K562 (cell line): ENCODE measurements at regions not wholly inside any gene's neighbourhood (a gene's known extent, or its start where the extent isn't known, plus 50 kb on each side); places are given as distances from the start of the nearest gene placed in this dataset.

ENCODE experiments used
- CBX2 ChIP-seq: fragments of 200-600 bp; sonication (generic); IDR thresholded peaks from one replicate; pipeline ENCODE4 v1.6.1; 2012; ENCODE audit warnings: mild to moderate bottlenecking, low read length, inconsistent platforms; ENCODE audit not compliant: insufficient read depth, poor library complexity, severe bottlenecking
- CEBPB ChIP-seq: fragments of 450-650 bp; IDR thresholded peaks from 2 replicates; pipeline ENCODE4 v1.6.1; 2016; ENCODE audit warnings: missing genetic modification characterization, missing compliant biosample characterization
- EHMT2 ChIP-seq: fragments of 450-650 bp; IDR thresholded peaks from 2 replicates; pipeline ENCODE4 v1.6.1; 2018; ENCODE audit warnings: antibody characterized with exemption
- FOSL1 ChIP-seq: fragments of 200-800 bp; sonication (Bioruptor generic); conservative IDR thresholded peaks from 2 replicates; pipeline ENCODE4 v1.6.1; 2016; ENCODE audit warnings: missing genetic modification characterization, missing compliant biosample characterization
- MAFK ChIP-seq: IDR thresholded peaks from 2 replicates; pipeline ENCODE4 v1.6.1; 2011; ENCODE audit warnings: low read length, improper control_type of control experiment
- MTA1 ChIP-seq: fragments of 450-650 bp; IDR thresholded peaks from 2 replicates; pipeline ENCODE4 v1.6.1; 2017; ENCODE audit warnings: borderline replicate concordance
- NFE2 ChIP-seq: IDR thresholded peaks from 2 replicates; pipeline ENCODE4 v1.6.1; 2014; ENCODE audit warnings: antibody characterized with exemption, low read depth
- PURB ChIP-seq: sonication (generic); formaldehyde crosslinking; IDR thresholded peaks from 2 replicates; pipeline ENCODE4 v1.9.0; 2021; ENCODE audit warnings: low read depth, mild to moderate bottlenecking, missing genetic modification reagents
- RREB1 ChIP-seq: fragments of 250-450 bp; sonication (Bioruptor Pico); IDR thresholded peaks from 2 replicates; pipeline ENCODE4 v1.4.0; 2020
- SMARCB1 ChIP-seq: IDR thresholded peaks from 2 replicates; pipeline ENCODE4 v1.6.1; 2011; ENCODE audit warnings: improper control_type of control experiment, low read depth; ENCODE audit not compliant: insufficient read length
- SOX6 ChIP-seq: fragments of 450-650 bp; IDR thresholded peaks from 2 replicates; pipeline ENCODE4 v1.6.1; 2014; ENCODE audit warnings: mild to moderate bottlenecking
- TRIM24 ChIP-seq, 2 experiments: fragments of 450-650 bp; IDR thresholded peaks; 2 replicates each; pipeline ENCODE4 v1.6.1; 2016
- ZEB2 ChIP-seq: fragments of 450-650 bp; IDR thresholded peaks from 2 replicates; pipeline ENCODE4 v1.6.1; 2016
- ZNF23 ChIP-seq: fragments of 250-450 bp; sonication (Bioruptor Pico); IDR thresholded peaks from 2 replicates; pipeline ENCODE4 v1.4.0; 2020; ENCODE audit warnings: mild to moderate bottlenecking
- ZNF639 ChIP-seq, 2 experiments: fragments of 200-800 bp in 1 of 2; sonication (Bioruptor generic) in 1 of 2; sonication (generic) in 1 of 2; formaldehyde crosslinking in 1 of 2; IDR thresholded peaks in 1 of 2; conservative IDR thresholded peaks in 1 of 2; 2 replicates each; pipeline versions ENCODE4 v1.5.0 to v1.6.1; 2016 to 2020; ENCODE audit warnings: missing compliant biosample characterization in 1 of 2, missing genetic modification characterization in 1 of 2, missing genetic modification reagents in 1 of 2
- ZNF76 ChIP-seq: fragments of 250-450 bp; sonication (Bioruptor Pico); IDR thresholded peaks from 2 replicates; pipeline ENCODE4 v1.4.0; 2020; ENCODE audit warnings: mild to moderate bottlenecking, moderate library complexity, borderline replicate concordance
- TF ChIP-seq, protein P1 (sequence below): fragments of 150-350 bp; IDR thresholded peaks from 2 replicates; pipeline ENCODE4 v1.6.1; 2014; ENCODE audit warnings: low read depth, mild to moderate bottlenecking, low read length, borderline replicate concordance

GRCh38 chr3:72185549-72186399, 400.8 kb upstream of the PROK2 start (continued):
- TF ChIP-seq NFE2 (peak; percentile 95), FOSL1 (tag) (peak; percentile 85), TRIM24 (IDR thresholded peaks at IDR 0.05) (peak in 1 of 2 experiments; percentile 53; a peak in 2 of 4 replicates), ZNF23 (no peak), SOX6 (0 out of 2 replicates have a peak, but pooled peaks have one; percentile 40), MTA1 (0 out of 2 replicates have a peak, but pooled peaks have one; percentile 35), ZNF76 (peak; percentile 76; the same call in 1 of the 2 replicates), CBX2 (no peak), CEBPB (tag) (no peak), RREB1 (CRISPR knock-in tag) (peak; percentile 74; the same call in 1 of the 2 replicates), PURB (no peak), ZNF639 (CRISPR knock-in tag; conservative IDR thresholded peaks at IDR 0.05 in 1 of 2, IDR thresholded peaks at IDR 0.05 in 1 of 2) (0 out of 4 replicates have a peak, but pooled peaks of 1 of the 2 experiments have one; percentile 67), ZEB2 (peak; percentile 53; the same call in 1 of the 2 replicates), EHMT2 (0 out of 2 replicates have a peak, but pooled peaks have one; percentile 35), MAFK (peak; percentile 76), SMARCB1 (no peak)
- TF ChIP-seq, protein P1, sequence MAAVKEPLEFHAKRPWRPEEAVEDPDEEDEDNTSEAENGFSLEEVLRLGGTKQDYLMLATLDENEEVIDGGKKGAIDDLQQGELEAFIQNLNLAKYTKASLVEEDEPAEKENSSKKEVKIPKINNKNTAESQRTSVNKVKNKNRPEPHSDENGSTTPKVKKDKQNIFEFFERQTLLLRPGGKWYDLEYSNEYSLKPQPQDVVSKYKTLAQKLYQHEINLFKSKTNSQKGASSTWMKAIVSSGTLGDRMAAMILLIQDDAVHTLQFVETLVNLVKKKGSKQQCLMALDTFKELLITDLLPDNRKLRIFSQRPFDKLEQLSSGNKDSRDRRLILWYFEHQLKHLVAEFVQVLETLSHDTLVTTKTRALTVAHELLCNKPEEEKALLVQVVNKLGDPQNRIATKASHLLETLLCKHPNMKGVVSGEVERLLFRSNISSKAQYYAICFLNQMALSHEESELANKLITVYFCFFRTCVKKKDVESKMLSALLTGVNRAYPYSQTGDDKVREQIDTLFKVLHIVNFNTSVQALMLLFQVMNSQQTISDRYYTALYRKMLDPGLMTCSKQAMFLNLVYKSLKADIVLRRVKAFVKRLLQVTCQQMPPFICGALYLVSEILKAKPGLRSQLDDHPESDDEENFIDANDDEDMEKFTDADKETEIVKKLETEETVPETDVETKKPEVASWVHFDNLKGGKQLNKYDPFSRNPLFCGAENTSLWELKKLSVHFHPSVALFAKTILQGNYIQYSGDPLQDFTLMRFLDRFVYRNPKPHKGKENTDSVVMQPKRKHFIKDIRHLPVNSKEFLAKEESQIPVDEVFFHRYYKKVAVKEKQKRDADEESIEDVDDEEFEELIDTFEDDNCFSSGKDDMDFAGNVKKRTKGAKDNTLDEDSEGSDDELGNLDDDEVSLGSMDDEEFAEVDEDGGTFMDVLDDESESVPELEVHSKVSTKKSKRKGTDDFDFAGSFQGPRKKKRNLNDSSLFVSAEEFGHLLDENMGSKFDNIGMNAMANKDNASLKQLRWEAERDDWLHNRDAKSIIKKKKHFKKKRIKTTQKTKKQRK: no peak
